ENCODE measurements at regions not wholly inside any gene's neighbourhood (a gene's known extent, or its start where the extent isn't known, plus 50 kb on each side); places are given as distances from the start of the nearest gene placed in this dataset.

- CTCF ChIA-PET: no interaction called here
- no peak for DNase-seq (ENCODE audit: extremely low spot score)
- TF ChIP-seq NFRKB (IDR thresholded peaks at IDR 0.05): no peak
- no peak for TF ChIP-seq FOXK2 (IDR thresholded peaks at IDR 0.05)
- TF ChIP-seq SP1 (IDR thresholded peaks at IDR 0.05): no peak
- no peak for TF ChIP-seq L3MBTL2 (conservative IDR thresholded peaks at IDR 0.05)
- POLR2A ChIA-PET: no interaction called here
Measured at GRCh38 chr11:11125618-11126017, 227.4 kb downstream of the CSNK2A3 start.

GRCh38 chr11:11122749-11123148, 230.3 kb downstream of the CSNK2A3 start:
- DNase-seq (ENCODE audit: extremely low spot score): no peak
- no peak for TF ChIP-seq L3MBTL2 (conservative IDR thresholded peaks at IDR 0.05)
- TF ChIP-seq FOXM1 (IDR thresholded peaks at IDR 0.05; ENCODE audit: borderline replicate concordance): no peak
- no peak for TF ChIP-seq ELF4 (IDR thresholded peaks at IDR 0.05)
- TF ChIP-seq FOXK2 (IDR thresholded peaks at IDR 0.05): no peak
- ChIA-PET CTCF (interaction anchor here (0.9 to 1.1 kb wide), 2 partner anchors 33 to 95 kb away, joined by 3 to 4 read pairs; no protein-coding TSS in a partner anchor), POLR2A (no interaction called here)

- TF ChIP-seq LEF1 (IDR thresholded peaks at IDR 0.05; ENCODE audit: borderline replicate concordance): no peak
- no peak for DNase-seq (ENCODE audit: extremely low spot score)
- CTCF ChIA-PET: no interaction called here
- POLR2A ChIA-PET: no interaction called here
Measured at GRCh38 chr11:11119917-11120316, 233.1 kb downstream of the CSNK2A3 start.

DNA sequence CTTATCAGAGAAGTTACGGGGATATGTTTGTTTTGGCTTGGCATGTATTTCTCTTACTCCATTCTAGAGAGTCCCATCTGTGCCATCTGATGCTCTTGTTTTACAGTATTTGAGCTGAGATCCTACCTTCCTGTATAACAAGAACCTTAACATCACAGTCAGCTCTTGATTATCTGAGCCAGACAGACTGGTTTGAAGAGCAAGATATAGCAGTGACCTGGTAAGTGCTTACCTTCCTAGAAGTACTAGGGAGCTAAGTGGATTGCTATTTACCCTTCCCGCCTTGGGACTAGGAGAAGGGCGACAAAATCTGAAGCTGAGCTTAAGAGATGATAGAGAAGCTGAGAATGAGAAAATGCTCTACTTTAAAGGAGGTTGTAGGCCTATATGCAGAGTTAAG, 235.3 kb downstream of the CSNK2A3 start:
- TF ChIP-seq HDGF (IDR thresholded peaks at IDR 0.05; ENCODE audit: borderline replicate concordance): no peak
- TF ChIP-seq, protein P1, sequence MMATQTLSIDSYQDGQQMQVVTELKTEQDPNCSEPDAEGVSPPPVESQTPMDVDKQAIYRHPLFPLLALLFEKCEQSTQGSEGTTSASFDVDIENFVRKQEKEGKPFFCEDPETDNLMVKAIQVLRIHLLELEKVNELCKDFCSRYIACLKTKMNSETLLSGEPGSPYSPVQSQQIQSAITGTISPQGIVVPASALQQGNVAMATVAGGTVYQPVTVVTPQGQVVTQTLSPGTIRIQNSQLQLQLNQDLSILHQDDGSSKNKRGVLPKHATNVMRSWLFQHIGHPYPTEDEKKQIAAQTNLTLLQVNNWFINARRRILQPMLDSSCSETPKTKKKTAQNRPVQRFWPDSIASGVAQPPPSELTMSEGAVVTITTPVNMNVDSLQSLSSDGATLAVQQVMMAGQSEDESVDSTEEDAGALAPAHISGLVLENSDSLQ (IDR thresholded peaks at IDR 0.05): no peak
- TF ChIP-seq FOXM1 (IDR thresholded peaks at IDR 0.05; ENCODE audit: borderline replicate concordance): no peak
- no peak for TF ChIP-seq FOXA1 (IDR thresholded peaks at IDR 0.05)
- TF ChIP-seq LEF1 (IDR thresholded peaks at IDR 0.05; ENCODE audit: borderline replicate concordance): no peak
- no peak for TF ChIP-seq L3MBTL2 (conservative IDR thresholded peaks at IDR 0.05)
- TF ChIP-seq NFRKB (IDR thresholded peaks at IDR 0.05): no peak
- no peak for TF ChIP-seq ELF4 (IDR thresholded peaks at IDR 0.05)
- TF ChIP-seq ZNF384 (IDR thresholded peaks at IDR 0.05): no peak
- no peak for TF ChIP-seq SP1 (IDR thresholded peaks at IDR 0.05)
- no peak for TF ChIP-seq TARDBP (IDR thresholded peaks at IDR 0.05)
- TF ChIP-seq ARNT (IDR thresholded peaks at IDR 0.05): no peak
- ChIA-PET POLR2A (no interaction called here), CTCF (no interaction called here)
- no peak for DNase-seq (ENCODE audit: extremely low spot score)

DNA sequence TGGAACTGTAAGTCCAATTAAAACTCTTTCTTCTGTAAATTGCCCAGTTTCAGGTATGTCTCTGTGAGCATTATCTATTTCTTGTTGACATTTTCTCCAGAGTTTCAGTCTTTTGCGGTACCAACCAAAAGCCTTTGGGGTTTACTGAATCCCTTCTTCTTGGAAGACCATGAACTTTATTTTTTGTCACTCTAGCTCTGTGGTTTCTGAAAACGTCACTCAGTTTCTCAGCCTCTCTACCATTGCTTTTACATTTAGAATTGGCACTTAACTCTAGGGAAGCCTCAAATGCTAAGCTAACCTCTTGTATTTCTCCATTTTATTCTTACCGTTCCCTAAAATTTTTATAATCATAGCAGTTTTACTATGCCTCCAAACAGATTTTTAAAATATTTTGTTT, 237.6 kb downstream of the CSNK2A3 start:
- DNase-seq (ENCODE audit: extremely low spot score): no peak
- ChIA-PET POLR2A (no interaction called here), CTCF (no interaction called here)
- no peak for TF ChIP-seq ZNF384 (IDR thresholded peaks at IDR 0.05)
- no peak for TF ChIP-seq CTBP1 (IDR thresholded peaks at IDR 0.05; ENCODE audit: borderline replicate concordance)
- no peak for TF ChIP-seq SUZ12 (IDR thresholded peaks at IDR 0.05)
- TF ChIP-seq LEF1 (IDR thresholded peaks at IDR 0.05; ENCODE audit: borderline replicate concordance): no peak
- TF ChIP-seq TARDBP (IDR thresholded peaks at IDR 0.05): no peak
- no peak for TF ChIP-seq FOXK2 (IDR thresholded peaks at IDR 0.05)
- no peak for TF ChIP-seq ELF4 (IDR thresholded peaks at IDR 0.05)
- no peak for TF ChIP-seq ARNT (IDR thresholded peaks at IDR 0.05)
- no peak for TF ChIP-seq FOXM1 (IDR thresholded peaks at IDR 0.05; ENCODE audit: borderline replicate concordance)
- TF ChIP-seq, protein P1 (IDR thresholded peaks at IDR 0.05): no peak
- no peak for TF ChIP-seq NFRKB (IDR thresholded peaks at IDR 0.05)
- no peak for TF ChIP-seq SP1 (IDR thresholded peaks at IDR 0.05)
- TF ChIP-seq BHLHE40 (IDR thresholded peaks at IDR 0.05; ENCODE audit: borderline replicate concordance): no peak
- no peak for TF ChIP-seq FOXA1 (IDR thresholded peaks at IDR 0.05)
- no peak for TF ChIP-seq L3MBTL2 (conservative IDR thresholded peaks at IDR 0.05)
- no peak for TF ChIP-seq HDGF (IDR thresholded peaks at IDR 0.05; ENCODE audit: borderline replicate concordance)

- no peak for TF ChIP-seq BHLHE40 (IDR thresholded peaks at IDR 0.05; ENCODE audit: borderline replicate concordance)
- TF ChIP-seq ARNT (IDR thresholded peaks at IDR 0.05): no peak
- no peak for TF ChIP-seq CTBP1 (IDR thresholded peaks at IDR 0.05; ENCODE audit: borderline replicate concordance)
- no peak for TF ChIP-seq SUZ12 (IDR thresholded peaks at IDR 0.05)
- no peak for TF ChIP-seq NFRKB (IDR thresholded peaks at IDR 0.05)
- TF ChIP-seq ZNF384 (IDR thresholded peaks at IDR 0.05): no peak
- TF ChIP-seq LEF1 (IDR thresholded peaks at IDR 0.05; ENCODE audit: borderline replicate concordance): no peak
- no peak for TF ChIP-seq FOXK2 (IDR thresholded peaks at IDR 0.05)
- TF ChIP-seq FOXM1 (IDR thresholded peaks at IDR 0.05; ENCODE audit: borderline replicate concordance): no peak
- TF ChIP-seq, protein P1 (IDR thresholded peaks at IDR 0.05): no peak
- no peak for TF ChIP-seq TARDBP (IDR thresholded peaks at IDR 0.05)
- TF ChIP-seq L3MBTL2 (conservative IDR thresholded peaks at IDR 0.05): no peak
- no peak for TF ChIP-seq HDGF (IDR thresholded peaks at IDR 0.05; ENCODE audit: borderline replicate concordance)
- ChIA-PET POLR2A (no interaction called here), CTCF (no interaction called here)
- DNase-seq (ENCODE audit: extremely low spot score): no peak
Measured at GRCh38 chr11:11113626-11114025, 239.4 kb downstream of the CSNK2A3 start.

DNA sequence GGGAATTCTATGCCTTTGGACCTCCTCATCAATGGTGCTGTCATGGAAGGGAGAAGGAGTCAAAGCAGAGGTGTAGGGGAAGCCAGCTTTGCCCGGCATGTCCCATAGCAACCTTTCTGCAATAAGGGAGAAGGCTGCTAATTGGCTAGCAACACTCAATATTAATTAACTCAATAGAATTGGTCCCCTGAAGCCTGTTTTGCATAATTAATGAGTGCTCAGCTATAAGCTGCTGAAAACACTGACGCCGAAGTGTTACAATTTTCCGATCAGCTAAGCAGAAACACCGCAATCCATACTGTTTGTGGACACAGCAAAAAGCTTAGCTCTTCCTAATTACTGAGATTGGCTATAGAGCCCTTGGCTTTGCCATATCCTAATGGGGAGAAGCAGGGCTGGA, 245.0 kb downstream of the CSNK2A3 start:
- ChIA-PET CTCF (no interaction called here), POLR2A (no interaction called here)
- TF ChIP-seq ZNF384 (IDR thresholded peaks at IDR 0.05) (no peak), FOXK2 (IDR thresholded peaks at IDR 0.05) (no peak), BHLHE40 (IDR thresholded peaks at IDR 0.05; ENCODE audit: borderline replicate concordance) (no peak), HDGF (IDR thresholded peaks at IDR 0.05; ENCODE audit: borderline replicate concordance) (no peak), CTBP1 (IDR thresholded peaks at IDR 0.05; ENCODE audit: borderline replicate concordance) (no peak), NFRKB (IDR thresholded peaks at IDR 0.05) (no peak), FOXM1 (IDR thresholded peaks at IDR 0.05; ENCODE audit: borderline replicate concordance) (no peak), SP1 (IDR thresholded peaks at IDR 0.05) (no peak), ELF4 (IDR thresholded peaks at IDR 0.05) (no peak), LEF1 (IDR thresholded peaks at IDR 0.05; ENCODE audit: borderline replicate concordance) (no peak)
- DNase-seq (ENCODE audit: extremely low spot score): no peak
